AG04449 (cell line): ENCODE measurements at regions not wholly inside any gene's neighbourhood (a gene's known extent, or its start where the extent isn't known, plus 50 kb on each side); places are given as distances from the start of the nearest gene placed in this dataset.

Source experiments
- CTCF ChIA-PET: fragments of 350-600 bp; formaldehyde crosslinking; extraction: SDS; loops from one replicate; lab custom pipeline; 2021; ENCODE audit warnings: antibody characterized with exemption; lab: Yijun Ruan, JAX
- POLR2A ChIA-PET: fragments of 400-600, 350-600 bp; formaldehyde crosslinking; extraction: SDS; loops from one replicate; lab custom pipeline; 2020; ENCODE audit warnings: antibody characterized with exemption, inconsistent platforms; lab: Yijun Ruan, JAX
- DNase-seq: peaks from one replicate; pipeline ENCODE4 v3.0.0-alpha.2; 2010; ENCODE audit warnings: low read depth, low spot score
- H3K4me3 ChIP-seq: 2 replicates; pipeline ENCODE4 v1.5.1; 2011; ENCODE audit warnings: low read depth, mild to moderate bottlenecking, control low read depth, low read length
- CTCF ChIP-seq: IDR thresholded peaks from one replicate; pipeline ENCODE4 v1.5.1; 2011; ENCODE audit warnings: mild to moderate bottlenecking, moderate library complexity, low read length, control low read depth, inconsistent platforms; ENCODE audit not compliant: insufficient read depth; ENCODE audit errors: missing control alignments

GRCh38 chr6:85986681-85987080 lies 344.0 kb upstream of the SYNCRIP start:
- DNase-seq = no peak
- ChIA-PET CTCF (no interaction called here), POLR2A (no interaction called here)
- no peak overlapping the region for H3K4me3 ChIP-seq
- TF ChIP-seq CTCF = no peak

- H3K4me3 ChIP-seq = no peak overlapping the region
- ChIA-PET CTCF (no interaction called here), POLR2A (no interaction called here)
- DNase-seq = no peak
- no peak for TF ChIP-seq CTCF
These were observed 340.5 kb upstream of the SYNCRIP start for GRCh38 chr6:85983032-85983659.

- TF ChIP-seq CTCF = no peak
- CTCF ChIA-PET = no interaction called here
- H3K4me3 ChIP-seq = no peak overlapping the region
- POLR2A ChIA-PET = no interaction called here
- no peak for DNase-seq
These were observed 335.0 kb upstream of the SYNCRIP start for GRCh38 chr6:85977661-85978060.

GRCh38 chr6:85975957-85976356 lies 333.3 kb upstream of the SYNCRIP start:
- CTCF ChIA-PET = no interaction called here
- DNase-seq = no peak
- no peak for TF ChIP-seq CTCF
- POLR2A ChIA-PET = no interaction called here
- H3K4me3 ChIP-seq = no peak overlapping the region

GRCh38 chr6:85971238-85971637 lies 328.6 kb upstream of the SYNCRIP start:
- TF ChIP-seq CTCF = no peak
- ChIA-PET CTCF (no interaction called here), POLR2A (no interaction called here)
- no peak for DNase-seq
- H3K4me3 ChIP-seq = no peak overlapping the region

- no peak for DNase-seq
- TF ChIP-seq CTCF = no peak
- ChIA-PET POLR2A (no interaction called here), CTCF (no interaction called here)
- no peak overlapping the region for H3K4me3 ChIP-seq
These were observed 324.1 kb upstream of the SYNCRIP start for GRCh38 chr6:85966828-85967227.
